Astrocyte of the cerebellum (primary cell): ENCODE measurements at regions not wholly inside any gene's neighbourhood (a gene's known extent, or its start where the extent isn't known, plus 50 kb on each side); places are given as distances from the start of the nearest gene placed in this dataset.

Source experiments
- DNase-seq: peaks from one replicate; pipeline ENCODE4 v3.0.0-alpha.2; 2011; ENCODE audit warnings: low read depth
- H3K4me3 ChIP-seq: 2 replicates; pipeline ENCODE4 v1.5.1; 2011; ENCODE audit warnings: mild to moderate bottlenecking, low read depth, low read length, moderate library complexity
- CTCF ChIP-seq: IDR thresholded peaks from 2 replicates; pipeline ENCODE4 v1.5.1; 2012; ENCODE audit warnings: low read length, low read depth, moderate library complexity, mild to moderate bottlenecking; ENCODE audit errors: missing control alignments
- in situ Hi-C: cut with HindIII; loops from 2 replicates; pipeline ENCODE4 v1.10.0; 2017; ENCODE audit warnings: low sequenced_read_pairs

- DNase-seq: no peak
- H3K4me3 ChIP-seq: no peak overlapping the region
- TF ChIP-seq CTCF: no peak
- in situ Hi-C loops: no loop called here
Measured at GRCh38 chr10:65805511-65805910, 1120.3 kb upstream of the LRRTM3 start.

GRCh38 chr10:65805993-65806392, 1119.8 kb upstream of the LRRTM3 start:
- no peak for DNase-seq
- no peak overlapping the region for H3K4me3 ChIP-seq
- in situ Hi-C loops: no loop called here
- no peak for TF ChIP-seq CTCF

- DNase-seq: no peak
- in situ Hi-C loops: no loop called here
- no peak for TF ChIP-seq CTCF
- no peak overlapping the region for H3K4me3 ChIP-seq
Measured at GRCh38 chr10:65808687-65809333, 1117.0 kb upstream of the LRRTM3 start.

- TF ChIP-seq CTCF: no peak
- in situ Hi-C loops: no loop called here
- DNase-seq: no peak
- no peak overlapping the region for H3K4me3 ChIP-seq
Measured at GRCh38 chr10:65811931-65812525, 1113.8 kb upstream of the LRRTM3 start.

- H3K4me3 ChIP-seq: no peak overlapping the region
- DNase-seq: no peak
- in situ Hi-C loops: no loop called here
Measured at GRCh38 chr10:65816536-65816935, 1109.3 kb upstream of the LRRTM3 start.

GRCh38 chr10:65818990-65819389, 1106.8 kb upstream of the LRRTM3 start:
- H3K4me3 ChIP-seq: no peak overlapping the region
- in situ Hi-C loops: no loop called here
- TF ChIP-seq CTCF: no peak
- no peak for DNase-seq

More at GRCh38 chr10:65816536-65816935, 1109.3 kb upstream of the LRRTM3 start:
- TF ChIP-seq CTCF: no peak
